ENCODE measurements at regions not wholly inside any gene's neighbourhood (a gene's known extent, or its start where the extent isn't known, plus 50 kb on each side); places are given as distances from the start of the nearest gene placed in this dataset.

DNA sequence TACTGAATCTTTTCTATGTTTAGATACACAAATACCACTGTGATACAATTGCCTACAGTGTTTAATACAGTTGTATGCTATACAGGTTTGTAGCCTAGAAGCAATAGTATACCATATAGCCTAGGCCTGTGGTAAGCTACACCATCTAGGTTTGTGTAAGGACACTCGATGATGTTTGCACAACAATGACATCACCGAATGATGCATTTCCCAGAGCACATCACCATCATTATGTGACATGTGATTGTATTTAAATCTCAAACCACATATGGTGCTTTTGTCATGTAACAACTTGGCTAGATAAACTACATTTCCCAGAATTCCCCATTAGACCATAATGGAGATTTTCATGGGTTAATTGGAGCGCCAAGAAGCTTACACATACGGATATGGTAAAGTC, 128.4 kb upstream of the CPNE8 start:
- H2BK120ac ChIP-seq (ENCODE audit: insufficient read depth, low read length, poor library complexity): no peak overlapping the region
- no peaks in the 10 kb centered on the region for H3K79me2 ChIP-seq (ENCODE audit: control insufficient read depth, insufficient read depth, low read length, poor library complexity)
- no peak overlapping the region for H3K9ac ChIP-seq (ENCODE audit: low read length)
- no peak overlapping the region for H3K27ac ChIP-seq (ENCODE audit: low read depth, low read length)
- no peak overlapping the region for H2AK5ac ChIP-seq (ENCODE audit: low read length)
- no peak overlapping the region for H3K14ac ChIP-seq (ENCODE audit: low read length)
- no peak overlapping the region for H2AFZ ChIP-seq (ENCODE audit: insufficient read depth, low read length, poor library complexity)
- H2BK12ac ChIP-seq (ENCODE audit: low read length): no peak overlapping the region
- no peak overlapping the region for H4K8ac ChIP-seq (ENCODE audit: low read depth, low read length)
- WGBS (ENCODE audit: extremely low coverage, insufficient coverage, insufficient read length): no CpG with 5 or more reads among the region's 4 CpGs
- no peak overlapping the region for H4K12ac ChIP-seq (ENCODE audit: low read depth, low read length)
- H3K4ac ChIP-seq (ENCODE audit: low read depth, low read length): no peak overlapping the region
- H3K79me1 ChIP-seq (ENCODE audit: low read length): no peaks in the 10 kb centered on the region
- H3K9me3 ChIP-seq (ENCODE audit: insufficient read depth, low read depth, low read length): no peaks in the 10 kb centered on the region
- no peak overlapping the region for H3K4me3 ChIP-seq (ENCODE audit: low read depth, low read length)
- H4K91ac ChIP-seq (ENCODE audit: low read depth, low read length): no peak overlapping the region
- H3K4me1 ChIP-seq (ENCODE audit: control insufficient read depth in 1 of 2, insufficient read depth in 2 of 2, low read length in 2 of 2): no peaks in the 10 kb centered on the region
- H3K18ac ChIP-seq (ENCODE audit: low read length): no peak overlapping the region
- no peaks in the 10 kb centered on the region for H3K36me3 ChIP-seq (ENCODE audit: control insufficient read depth in 1 of 2, insufficient read depth in 2 of 2, low read length in 2 of 2)
- H3K23ac ChIP-seq (ENCODE audit: low read length): no peak overlapping the region
- DNase-seq: no peak
- no peaks in the 10 kb centered on the region for H3K27me3 ChIP-seq (ENCODE audit: insufficient read depth, low read length)
- no peak overlapping the region for H3K4me2 ChIP-seq (ENCODE audit: low read length)
- H2BK5ac ChIP-seq (ENCODE audit: low read depth, low read length, poor library complexity): no peak overlapping the region

GRCh38 chr12:39032448-39032847, 127.1 kb upstream of the CPNE8 start:
- no CpG with 5 or more reads among the region's 2 CpGs for WGBS (ENCODE audit: extremely low coverage, insufficient coverage, insufficient read length)
- no peak for DNase-seq
- no peaks in the 10 kb centered on the region for H3K27me3 ChIP-seq (ENCODE audit: insufficient read depth, low read length)
- H3K4me1 ChIP-seq (ENCODE audit: control insufficient read depth in 1 of 2, insufficient read depth in 2 of 2, low read length in 2 of 2): no peaks in the 10 kb centered on the region
- H2BK12ac ChIP-seq (ENCODE audit: low read length): no peak overlapping the region
- no peak overlapping the region for H3K27ac ChIP-seq (ENCODE audit: low read depth, low read length)
- no peak overlapping the region for H3K4me3 ChIP-seq (ENCODE audit: low read depth, low read length)
- H3K79me2 ChIP-seq (ENCODE audit: control insufficient read depth, insufficient read depth, low read length, poor library complexity): no peaks in the 10 kb centered on the region
- H3K14ac ChIP-seq (ENCODE audit: low read length): no peak overlapping the region
- no peaks in the 10 kb centered on the region for H3K79me1 ChIP-seq (ENCODE audit: low read length)
- H4K12ac ChIP-seq (ENCODE audit: low read depth, low read length): no peak overlapping the region
- no peak overlapping the region for H3K23ac ChIP-seq (ENCODE audit: low read length)
- no peak overlapping the region for H3K9ac ChIP-seq (ENCODE audit: low read length)
- H3K4ac ChIP-seq (ENCODE audit: low read depth, low read length): no peak overlapping the region
- no peak overlapping the region for H2BK120ac ChIP-seq (ENCODE audit: insufficient read depth, low read length, poor library complexity)
- H2AK5ac ChIP-seq (ENCODE audit: low read length): no peak overlapping the region
- H2BK5ac ChIP-seq (ENCODE audit: low read depth, low read length, poor library complexity): no peak overlapping the region
- no peak overlapping the region for H3K4me2 ChIP-seq (ENCODE audit: low read length)
- no peak overlapping the region for H4K91ac ChIP-seq (ENCODE audit: low read depth, low read length)
- no peak overlapping the region for H2AFZ ChIP-seq (ENCODE audit: insufficient read depth, low read length, poor library complexity)
- no peaks in the 10 kb centered on the region for H3K36me3 ChIP-seq (ENCODE audit: control insufficient read depth in 1 of 2, insufficient read depth in 2 of 2, low read length in 2 of 2)
- H3K9me3 ChIP-seq (ENCODE audit: insufficient read depth, low read depth, low read length): no peaks in the 10 kb centered on the region
- H3K18ac ChIP-seq (ENCODE audit: low read length): no peak overlapping the region
- no peak overlapping the region for H4K8ac ChIP-seq (ENCODE audit: low read depth, low read length)

- H4K12ac ChIP-seq (ENCODE audit: low read depth, low read length): no peak overlapping the region
- H3K4ac ChIP-seq (ENCODE audit: low read depth, low read length): no peak overlapping the region
- no peak overlapping the region for H3K4me2 ChIP-seq (ENCODE audit: low read length)
- H4K91ac ChIP-seq (ENCODE audit: low read depth, low read length): no peak overlapping the region
- H3K23ac ChIP-seq (ENCODE audit: low read length): no peak overlapping the region
- no peaks in the 10 kb centered on the region for H3K79me2 ChIP-seq (ENCODE audit: control insufficient read depth, insufficient read depth, low read length, poor library complexity)
- no peaks in the 10 kb centered on the region for H3K36me3 ChIP-seq (ENCODE audit: control insufficient read depth in 1 of 2, insufficient read depth in 2 of 2, low read length in 2 of 2)
- no peak overlapping the region for H2AK5ac ChIP-seq (ENCODE audit: low read length)
- no peak overlapping the region for H3K14ac ChIP-seq (ENCODE audit: low read length)
- H3K18ac ChIP-seq (ENCODE audit: low read length): no peak overlapping the region
- H3K9ac ChIP-seq (ENCODE audit: low read length): no peak overlapping the region
- no peak overlapping the region for H4K8ac ChIP-seq (ENCODE audit: low read depth, low read length)
- no peak overlapping the region for H3K4me3 ChIP-seq (ENCODE audit: low read depth, low read length)
- no peak overlapping the region for H2BK5ac ChIP-seq (ENCODE audit: low read depth, low read length, poor library complexity)
- H3K9me3 ChIP-seq (ENCODE audit: insufficient read depth, low read depth, low read length): no peaks in the 10 kb centered on the region
- H3K4me1 ChIP-seq (ENCODE audit: control insufficient read depth in 1 of 2, insufficient read depth in 2 of 2, low read length in 2 of 2): no peaks in the 10 kb centered on the region
- H3K79me1 ChIP-seq (ENCODE audit: low read length): no peaks in the 10 kb centered on the region
- no peak overlapping the region for H2BK12ac ChIP-seq (ENCODE audit: low read length)
- H2BK120ac ChIP-seq (ENCODE audit: insufficient read depth, low read length, poor library complexity): no peak overlapping the region
- no peak for DNase-seq
- no peaks in the 10 kb centered on the region for H3K27me3 ChIP-seq (ENCODE audit: insufficient read depth, low read length)
- H3K27ac ChIP-seq (ENCODE audit: low read depth, low read length): no peak overlapping the region
- no peak overlapping the region for H2AFZ ChIP-seq (ENCODE audit: insufficient read depth, low read length, poor library complexity)
Measured at GRCh38 chr12:39032034-39032433, 126.6 kb upstream of the CPNE8 start.

GRCh38 chr12:39028382-39028781, 123.0 kb upstream of the CPNE8 start:
- no peak overlapping the region for H3K4me3 ChIP-seq (ENCODE audit: low read depth, low read length)
- H3K9me3 ChIP-seq (ENCODE audit: insufficient read depth, low read depth, low read length): no peaks in the 10 kb centered on the region
- no peak overlapping the region for H2AK5ac ChIP-seq (ENCODE audit: low read length)
- no peaks in the 10 kb centered on the region for H3K79me1 ChIP-seq (ENCODE audit: low read length)
- no peak overlapping the region for H3K14ac ChIP-seq (ENCODE audit: low read length)
- no peak overlapping the region for H3K18ac ChIP-seq (ENCODE audit: low read length)
- no peak overlapping the region for H3K4ac ChIP-seq (ENCODE audit: low read depth, low read length)
- no peak overlapping the region for H3K9ac ChIP-seq (ENCODE audit: low read length)
- no peaks in the 10 kb centered on the region for H3K4me1 ChIP-seq (ENCODE audit: control insufficient read depth in 1 of 2, insufficient read depth in 2 of 2, low read length in 2 of 2)
- H4K12ac ChIP-seq (ENCODE audit: low read depth, low read length): no peak overlapping the region
- no peak overlapping the region for H2BK120ac ChIP-seq (ENCODE audit: insufficient read depth, low read length, poor library complexity)
- H4K91ac ChIP-seq (ENCODE audit: low read depth, low read length): no peak overlapping the region
- no CpG with 5 or more reads among the region's 1 CpG for WGBS (ENCODE audit: extremely low coverage, insufficient coverage, insufficient read length)
- no peak overlapping the region for H3K4me2 ChIP-seq (ENCODE audit: low read length)
- H4K8ac ChIP-seq (ENCODE audit: low read depth, low read length): no peak overlapping the region
- H3K36me3 ChIP-seq (ENCODE audit: control insufficient read depth in 1 of 2, insufficient read depth in 2 of 2, low read length in 2 of 2): no peaks in the 10 kb centered on the region
- no peak overlapping the region for H3K23ac ChIP-seq (ENCODE audit: low read length)
- H3K27ac ChIP-seq (ENCODE audit: low read depth, low read length): no peak overlapping the region
- no peak for DNase-seq
- no peak overlapping the region for H2AFZ ChIP-seq (ENCODE audit: insufficient read depth, low read length, poor library complexity)
- H2BK12ac ChIP-seq (ENCODE audit: low read length): no peak overlapping the region
- no peak overlapping the region for H2BK5ac ChIP-seq (ENCODE audit: low read depth, low read length, poor library complexity)
- no peaks in the 10 kb centered on the region for H3K27me3 ChIP-seq (ENCODE audit: insufficient read depth, low read length)
- no peaks in the 10 kb centered on the region for H3K79me2 ChIP-seq (ENCODE audit: control insufficient read depth, insufficient read depth, low read length, poor library complexity)

DNA sequence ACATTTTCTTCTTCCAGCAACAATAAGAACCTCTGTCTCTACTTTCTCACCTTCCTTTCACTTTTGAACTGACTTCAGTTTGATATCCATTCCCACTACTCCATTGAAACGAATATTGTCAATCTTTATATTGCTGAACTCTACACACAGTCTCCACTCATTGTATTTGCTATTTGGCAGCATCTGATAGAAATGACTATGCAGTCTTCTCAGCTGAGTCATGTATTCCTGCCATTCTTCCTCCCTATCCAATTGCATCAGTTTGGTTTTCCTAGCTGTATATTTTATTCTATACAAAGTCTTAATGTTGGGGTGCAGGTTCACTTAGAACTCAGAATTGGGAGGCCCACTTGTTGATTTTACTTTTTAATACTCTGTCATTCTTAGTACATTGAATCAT, 107.5 kb upstream of the CPNE8 start:
- WGBS (ENCODE audit: extremely low coverage, insufficient coverage, insufficient read length): no CpG with 5 or more reads among the region's 1 CpG
- Histone ChIP-seq H3K23ac (ENCODE audit: low read length) (no peak overlapping the region), H3K14ac (ENCODE audit: low read length) (no peak overlapping the region), H2BK5ac (ENCODE audit: low read depth, low read length, poor library complexity) (no peak overlapping the region), H3K36me3 (ENCODE audit: control insufficient read depth in 1 of 2, insufficient read depth in 2 of 2, low read length in 2 of 2) (no peaks in the 10 kb centered on the region), H3K4me1 (ENCODE audit: control insufficient read depth in 1 of 2, insufficient read depth in 2 of 2, low read length in 2 of 2) (no peaks in the 10 kb centered on the region), H3K79me1 (ENCODE audit: low read length) (no peaks in the 10 kb centered on the region), H4K8ac (ENCODE audit: low read depth, low read length) (no peak overlapping the region), H3K4ac (ENCODE audit: low read depth, low read length) (no peak overlapping the region), H4K12ac (ENCODE audit: low read depth, low read length) (no peak overlapping the region), H2BK12ac (ENCODE audit: low read length) (no peak overlapping the region), H4K91ac (ENCODE audit: low read depth, low read length) (no peak overlapping the region), H3K18ac (ENCODE audit: low read length) (no peak overlapping the region), H3K9ac (ENCODE audit: low read length) (no peak overlapping the region), H2AK5ac (ENCODE audit: low read length) (no peak overlapping the region), H3K27ac (ENCODE audit: low read depth, low read length) (no peak overlapping the region), H2AFZ (ENCODE audit: insufficient read depth, low read length, poor library complexity) (no peak overlapping the region), H2BK120ac (ENCODE audit: insufficient read depth, low read length, poor library complexity) (no peak overlapping the region), H3K4me3 (ENCODE audit: low read depth, low read length) (no peak overlapping the region), H3K9me3 (ENCODE audit: insufficient read depth, low read depth, low read length) (no peaks in the 10 kb centered on the region), H3K4me2 (ENCODE audit: low read length) (no peak overlapping the region), H3K79me2 (ENCODE audit: control insufficient read depth, insufficient read depth, low read length, poor library complexity) (no peaks in the 10 kb centered on the region), H3K27me3 (ENCODE audit: insufficient read depth, low read length) (no peaks in the 10 kb centered on the region)
- DNase-seq: peak in 1 of 2 donors; percentile 52
